ENCODE measurements at regions not wholly inside any gene's neighbourhood (a gene's known extent, or its start where the extent isn't known, plus 50 kb on each side); places are given as distances from the start of the nearest gene placed in this dataset.
"Not testable (repeated sequence)": the region's sequence is repeated elsewhere in the genome, so short reads cannot be mapped to it uniquely, and the experiment has no call there.

- peak in 2 of 3 experiments; percentile 8 to 39 for DNase-seq
Observed at GRCh38 chr2:147456779-147457178, 388.1 kb upstream of the ACVR2A start.

DNA sequence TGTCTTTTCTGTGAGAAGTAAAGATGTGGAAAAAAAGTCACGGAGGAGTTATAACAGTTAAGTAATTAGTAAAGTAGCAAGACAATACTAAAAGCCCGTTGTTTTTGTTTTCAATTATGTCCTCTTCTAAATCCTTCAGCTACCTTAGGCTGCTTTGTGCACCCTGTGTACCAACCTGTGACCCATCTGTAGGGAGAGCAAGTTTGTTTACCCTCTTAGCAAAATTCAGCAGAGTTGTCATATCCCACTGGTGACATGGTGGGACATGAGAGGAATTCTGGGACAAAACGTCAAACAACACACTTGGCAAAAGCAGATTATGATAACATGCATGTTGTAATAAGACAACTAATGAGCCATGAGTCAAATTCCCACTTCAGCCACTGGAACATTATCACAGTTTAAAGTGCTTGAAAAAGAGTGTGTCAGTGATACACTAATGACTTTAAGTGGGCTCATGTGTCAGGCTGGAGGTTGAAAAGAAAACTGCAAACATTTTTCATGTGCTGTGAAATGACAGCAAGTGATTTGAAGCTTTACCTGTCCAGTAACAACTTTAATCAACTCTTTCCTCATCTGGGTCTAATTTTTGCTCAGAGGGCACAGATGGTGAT lies 392.8 kb upstream of the ACVR2A start:
- DNase-seq = peak in 2 of 3 experiments; percentile 32 to 64

GRCh38 chr2:147450661-147451510 lies 393.9 kb upstream of the ACVR2A start:
- peak in 2 of 3 experiments; percentile 12 to 51 for DNase-seq

GRCh38 chr2:147449323-147449991 lies 395.4 kb upstream of the ACVR2A start:
- DNase-seq = peak in 2 of 3 experiments; percentile 21 to 55

GRCh38 chr2:147442816-147443215 lies 402.0 kb upstream of the ACVR2A start:
- DNase-seq = peak in 1 of 3 experiments; percentile 90

DNA sequence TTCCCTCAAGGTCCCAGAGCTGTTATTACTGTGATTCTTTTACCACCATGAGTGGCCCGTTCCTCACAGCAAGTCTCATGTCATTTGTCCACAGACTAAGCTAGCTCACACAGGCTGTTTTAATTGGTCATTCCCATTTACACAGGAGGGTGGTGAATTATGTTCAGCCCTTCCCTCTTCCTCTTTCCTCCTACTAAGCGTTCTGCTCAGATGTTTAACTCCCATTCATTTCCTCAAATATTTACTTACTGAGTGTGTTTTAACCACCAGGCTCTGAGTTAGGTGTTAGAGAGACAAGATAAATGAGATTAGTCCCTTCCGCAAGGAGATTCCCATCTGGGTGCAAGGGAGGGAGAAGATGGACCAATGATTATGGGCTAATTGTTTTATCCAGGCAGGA lies 403.6 kb upstream of the ACVR2A start:
- DNase-seq = no peak

- DNase-seq = peak in 2 of 3 experiments; percentile 29 to 72
Observed at GRCh38 chr2:147440734-147441133, 404.1 kb upstream of the ACVR2A start.

DNA sequence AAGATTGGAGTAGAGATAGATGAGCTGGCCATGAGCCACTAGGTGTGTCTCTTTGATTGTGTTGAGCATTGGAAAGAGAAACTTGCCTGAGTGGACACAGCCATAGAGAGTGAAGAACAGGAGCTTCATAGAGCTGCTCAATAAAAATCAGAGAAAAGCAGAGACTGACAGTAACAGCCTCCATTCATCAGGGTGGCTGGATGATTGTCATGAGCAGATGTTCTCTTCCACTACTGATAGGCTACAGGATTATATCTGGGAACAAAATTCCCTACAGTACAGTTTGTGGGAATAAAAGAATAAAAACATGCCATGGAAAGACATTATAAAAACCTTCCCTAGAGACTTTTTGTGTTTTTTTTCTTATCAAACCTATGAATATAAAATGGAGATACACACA lies 404.8 kb upstream of the ACVR2A start:
- no peak for DNase-seq

DNA sequence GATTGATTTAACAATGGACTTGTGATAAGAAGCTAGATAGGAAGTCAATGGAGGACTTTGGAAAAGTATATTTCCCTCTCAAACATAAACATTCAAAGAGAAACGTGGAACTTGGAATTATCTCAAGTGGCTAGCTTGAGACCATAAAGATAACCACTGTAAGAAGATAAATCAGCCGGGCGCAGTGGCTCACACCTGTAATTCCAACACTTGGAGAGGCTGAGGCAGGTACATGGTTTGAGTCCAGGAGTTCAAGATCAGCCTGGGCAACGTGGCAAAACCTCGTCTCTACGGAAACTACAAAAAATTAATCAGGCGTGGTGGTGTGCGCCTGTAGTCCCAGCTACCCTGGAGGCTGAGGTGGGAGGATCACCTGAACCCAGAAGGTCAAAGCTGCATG lies 405.9 kb upstream of the ACVR2A start:
- DNase-seq = no peak

- no peak for DNase-seq
Observed at GRCh38 chr2:147433822-147434221, 411.0 kb upstream of the ACVR2A start.

GRCh38 chr2:147430408-147430807 lies 414.4 kb upstream of the ACVR2A start:
- DNase-seq = no peak

DNA sequence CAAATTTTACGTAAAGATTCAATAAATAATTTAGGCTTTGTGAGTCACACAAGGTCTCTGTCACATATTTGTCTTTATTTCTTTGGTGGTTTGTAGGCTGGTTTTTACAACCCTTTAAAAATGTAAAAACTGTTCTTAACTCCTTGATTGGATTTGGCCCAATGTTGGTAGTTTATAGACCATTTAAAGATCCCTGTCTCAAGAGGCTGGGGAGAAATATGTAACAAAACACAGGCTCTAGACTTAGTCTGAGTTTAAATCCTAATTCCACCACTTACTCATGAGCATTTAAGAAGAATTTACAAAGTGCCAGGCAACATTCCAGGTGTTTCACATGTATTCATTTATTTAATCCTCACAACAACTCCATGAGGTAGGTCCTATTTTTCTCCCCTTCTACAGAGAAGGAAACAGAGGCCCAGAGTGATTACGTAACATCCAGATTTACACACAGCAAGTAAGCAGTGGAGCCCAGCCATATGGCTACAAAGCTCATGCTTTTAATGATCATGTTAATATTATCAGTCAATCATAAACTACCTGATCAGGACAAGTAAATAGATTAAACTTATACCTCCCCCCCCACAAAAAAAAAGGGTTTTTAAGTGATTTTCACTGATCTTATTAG lies 416.6 kb upstream of the ACVR2A start:
- DNase-seq = no peak

GRCh38 chr2:147425437-147426029 lies 419.3 kb upstream of the ACVR2A start:
- DNase-seq = no peak

DNA sequence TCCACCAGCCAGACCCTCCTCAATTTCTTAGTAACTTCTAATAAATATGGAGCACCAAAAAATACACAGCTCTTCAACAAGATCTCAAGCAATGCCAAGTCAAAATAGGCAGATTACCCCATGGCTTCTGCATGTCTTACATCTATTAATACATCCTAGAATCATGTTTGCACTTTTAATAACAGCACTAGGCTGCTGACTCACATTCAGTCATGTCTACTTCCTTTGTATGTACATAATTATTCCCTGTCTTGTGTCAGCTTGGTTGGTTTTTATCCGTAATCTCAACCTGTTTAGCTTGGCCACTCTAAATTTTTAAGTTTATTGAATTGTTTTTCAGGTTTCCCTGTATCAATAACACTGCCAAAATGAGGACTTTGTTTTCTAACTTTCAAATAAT lies 420.1 kb upstream of the ACVR2A start:
- DNase-seq = peak in 1 of 3 experiments; percentile 37

DNA sequence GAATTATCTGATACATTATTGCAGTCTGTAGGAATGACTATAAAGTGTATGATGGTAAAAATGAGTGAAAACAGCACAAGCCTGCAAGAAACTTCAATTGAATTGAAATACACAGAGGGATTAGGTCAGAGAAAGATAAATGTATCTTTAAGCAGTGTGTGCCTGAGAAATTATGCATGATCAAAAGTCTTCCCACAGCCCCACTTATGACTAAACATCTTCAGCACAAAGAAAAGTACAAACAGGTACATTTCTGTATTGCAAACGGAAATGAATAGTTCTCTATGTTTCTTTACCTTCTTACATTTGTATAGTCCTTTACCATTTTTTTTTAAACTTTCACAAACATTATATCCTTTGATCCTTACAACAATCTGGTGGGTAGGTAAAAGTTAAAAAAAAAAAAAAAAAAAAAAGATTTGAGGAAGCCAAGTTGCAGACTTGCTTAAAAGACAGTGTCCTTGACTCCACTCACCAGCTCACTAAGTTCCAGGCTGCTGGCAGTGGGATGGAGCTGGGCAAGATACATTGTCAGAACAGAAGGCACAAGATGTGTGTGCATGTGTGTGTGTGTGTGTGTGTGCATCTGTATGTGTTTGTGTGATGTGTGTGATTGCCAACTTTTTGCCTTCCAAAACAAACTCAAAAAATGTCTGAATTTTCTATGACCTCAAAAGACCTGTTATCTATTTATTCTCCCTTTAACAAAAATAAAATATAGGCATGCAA lies 423.7 kb upstream of the ACVR2A start:
- no peak for DNase-seq

DNA sequence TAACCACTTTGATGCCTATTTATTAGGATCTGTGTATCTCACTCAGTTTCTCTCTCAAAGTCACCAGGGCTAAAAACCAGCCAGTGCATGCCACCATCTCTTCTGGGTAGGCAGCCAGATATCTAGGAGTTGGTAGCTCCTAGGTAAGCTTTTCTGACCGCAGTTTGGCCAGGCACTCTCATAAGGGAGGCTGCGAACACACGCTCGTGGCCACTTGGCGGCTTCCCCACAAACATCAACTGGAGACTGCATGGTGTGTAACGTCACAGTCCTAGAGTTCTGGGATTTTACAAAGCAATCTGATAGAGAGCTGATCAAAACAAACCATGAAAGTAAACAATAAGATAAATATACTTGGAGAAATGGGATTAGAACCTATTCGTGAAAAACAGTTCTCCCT lies 424.3 kb upstream of the ACVR2A start:
- DNase-seq = no peak

GRCh38 chr2:147416099-147416498 lies 428.7 kb upstream of the ACVR2A start:
- no peak for DNase-seq

GRCh38 chr2:147414656-147415055 lies 430.2 kb upstream of the ACVR2A start:
- not testable (repeated sequence) for DNase-seq

DNA sequence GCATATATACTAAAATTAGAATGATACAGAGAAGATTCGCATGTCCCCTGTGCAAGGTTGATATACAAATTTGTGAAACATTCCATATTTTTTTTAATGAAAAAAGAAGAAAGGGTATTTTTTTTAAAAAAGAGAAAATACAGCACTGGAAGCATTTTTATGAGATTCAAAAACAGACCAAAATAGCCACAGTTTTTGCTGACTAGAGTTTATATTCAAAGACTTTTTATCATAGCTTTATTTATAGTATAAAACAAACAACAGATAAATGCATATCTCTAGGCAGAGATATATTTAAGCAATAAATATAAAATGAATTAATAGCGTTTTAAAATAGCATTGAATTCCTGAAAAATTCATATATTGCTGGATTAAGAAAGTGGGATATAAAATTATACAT lies 436.5 kb upstream of the ACVR2A start:
- DNase-seq = no peak

DNA sequence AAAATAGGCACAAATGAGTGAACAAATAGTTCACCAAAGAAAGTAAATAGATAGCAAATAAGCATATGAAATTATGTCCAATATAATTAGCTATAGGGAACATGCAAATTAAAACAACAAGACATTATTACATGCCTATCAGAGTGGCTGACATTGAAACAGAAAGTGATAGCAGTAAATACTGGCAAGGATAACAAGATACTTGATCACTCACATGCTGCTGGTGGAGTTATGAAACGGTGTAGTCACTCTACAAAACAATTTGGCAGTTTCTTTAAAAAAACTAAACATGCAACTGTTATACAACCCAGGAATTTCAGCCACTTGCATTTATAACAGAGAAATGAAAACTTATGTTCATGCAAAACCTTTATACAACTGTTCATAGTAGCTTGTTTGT lies 439.2 kb upstream of the ACVR2A start:
- no peak for DNase-seq

- no peak for DNase-seq
Observed at GRCh38 chr2:147398996-147399395, 445.8 kb upstream of the ACVR2A start.

- no peak for DNase-seq
Observed at GRCh38 chr2:147398301-147398700, 446.5 kb upstream of the ACVR2A start.
